Astrocyte (in vitro differentiated cells and primary cell): ENCODE measurements at regions not wholly inside any gene's neighbourhood (a gene's known extent, or its start where the extent isn't known, plus 50 kb on each side); places are given as distances from the start of the nearest gene placed in this dataset.

ENCODE experiments used
- DNase-seq: peaks from one replicate; pipeline ENCODE4 v3.0.0-alpha.2; 2010; ENCODE audit warnings: low read depth
- FAIRE-seq: peaks from 2 replicates; lab custom pipeline; 2011; peaks lifted over from hg19 to GRCh38; lab: Jason Lieb, UNC
- H2AFZ ChIP-seq: 2 replicates; pipeline ENCODE4 v1.6.0; 2012; ENCODE audit warnings: low read depth, low read length, inconsistent platforms
- H3K27ac ChIP-seq: 2 replicates; pipeline ENCODE4 v1.5.1; 2011; ENCODE audit warnings: low read depth, low read length, inconsistent platforms
- H3K27me3 ChIP-seq: 2 replicates; pipeline ENCODE4 v1.6.0; 2011; ENCODE audit warnings: low read length, inconsistent platforms; ENCODE audit not compliant: insufficient read depth
- H3K36me3 ChIP-seq: 2 replicates; pipeline ENCODE4 v1.5.1; 2011; ENCODE audit warnings: low read length, inconsistent platforms; ENCODE audit not compliant: insufficient read depth
- H3K4me1 ChIP-seq: 2 replicates; pipeline ENCODE4 v1.5.1; 2011; ENCODE audit warnings: low read length, inconsistent platforms; ENCODE audit not compliant: insufficient read depth
- H3K4me2 ChIP-seq: 2 replicates; pipeline ENCODE4 v1.6.0; 2012; ENCODE audit warnings: low read length, inconsistent platforms
- H3K4me3 ChIP-seq: 2 replicates; pipeline ENCODE4 v1.5.1; 2011; ENCODE audit warnings: low read depth, mild to moderate bottlenecking, low read length, inconsistent platforms; ENCODE audit not compliant: insufficient read depth
- H3K79me2 ChIP-seq: 2 replicates; pipeline ENCODE4 v1.6.0; 2012; ENCODE audit warnings: mild to moderate bottlenecking, low read length, inconsistent platforms; ENCODE audit not compliant: insufficient read depth
- H3K9ac ChIP-seq: 2 replicates; pipeline ENCODE4 v1.6.0; 2012; ENCODE audit warnings: mild to moderate bottlenecking, low read length, inconsistent platforms
- H3K9me3 ChIP-seq: 2 replicates; pipeline ENCODE4 v1.5.1; 2012; ENCODE audit warnings: low read depth, mild to moderate bottlenecking, low read length, inconsistent platforms; ENCODE audit not compliant: insufficient read depth
- H4K20me1 ChIP-seq: 2 replicates; pipeline ENCODE4 v1.6.0; 2012; ENCODE audit warnings: low read length, inconsistent platforms; ENCODE audit not compliant: insufficient read depth
- H3K27ac Mint-ChIP-seq: one replicate; pipeline ENCODE4 v1.8.0; 2021; ENCODE audit warnings: mild to moderate bottlenecking, mixed read lengths; ENCODE audit not compliant: unreplicated experiment
- H3K27me3 Mint-ChIP-seq: one replicate; pipeline ENCODE4 v1.8.0; 2021; ENCODE audit warnings: low read depth, mixed read lengths; ENCODE audit not compliant: unreplicated experiment
- H3K36me3 Mint-ChIP-seq: one replicate; pipeline ENCODE4 v1.8.0; 2021; ENCODE audit warnings: low read depth, mixed read lengths; ENCODE audit not compliant: unreplicated experiment
- H3K4me1 Mint-ChIP-seq: one replicate; pipeline ENCODE4 v1.8.0; 2021; ENCODE audit warnings: low read depth, mixed read lengths; ENCODE audit not compliant: unreplicated experiment
- H3K4me3 Mint-ChIP-seq: one replicate; pipeline ENCODE4 v1.8.0; 2021; ENCODE audit warnings: mild to moderate bottlenecking, moderate library complexity, mixed read lengths; ENCODE audit not compliant: unreplicated experiment
- H3K9me3 Mint-ChIP-seq: one replicate; pipeline ENCODE4 v1.8.0; 2021; ENCODE audit warnings: mild to moderate bottlenecking, mixed read lengths; ENCODE audit not compliant: unreplicated experiment
- EZH2 ChIP-seq: IDR thresholded peaks from 2 replicates; pipeline ENCODE4 v1.6.1; 2012; ENCODE audit warnings: mild to moderate bottlenecking, low read length, inconsistent platforms; ENCODE audit not compliant: insufficient read depth
- TF ChIP-seq, protein P1 (sequence below): IDR thresholded peaks from 2 replicates; pipeline ENCODE4 v1.5.1; 2011; ENCODE audit warnings: low read depth, mild to moderate bottlenecking, inconsistent platforms, low read length, moderate library complexity; ENCODE audit not compliant: insufficient read depth

DNA sequence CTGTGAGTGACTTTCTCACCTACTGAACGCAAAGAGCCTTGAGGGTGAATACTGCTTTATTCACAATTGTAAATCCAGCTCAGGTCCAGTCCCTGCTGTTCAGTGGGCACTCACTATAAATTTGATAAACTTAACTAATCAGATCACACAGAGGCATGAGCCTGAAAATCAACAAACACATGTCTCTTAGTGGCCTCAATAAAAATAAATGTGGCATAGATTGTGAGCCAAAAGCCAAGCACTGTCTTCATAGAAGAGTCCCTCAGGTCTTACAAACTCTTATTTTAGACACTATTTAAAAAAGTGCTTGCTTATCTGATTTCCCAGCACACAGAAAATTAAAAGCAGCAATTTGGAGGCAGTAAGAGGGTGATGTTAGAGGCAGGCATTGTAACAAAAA, 957.7 kb downstream of the SLITRK5 start:
- Histone ChIP-seq H3K36me3 (no peaks in the 10 kb centered on the region), H3K9ac (no peak overlapping the region), H3K4me2 (no peak overlapping the region), H3K27ac (no peak overlapping the region), H3K79me2 (no peaks in the 10 kb centered on the region), H3K9me3 (no peaks in the 10 kb centered on the region), H2AFZ (no peak overlapping the region), H3K27me3 (no peaks in the 10 kb centered on the region), H4K20me1 (no peaks in the 10 kb centered on the region), H3K4me3 (no peak overlapping the region), H3K4me1 (no peaks in the 10 kb centered on the region)
- no peaks in the 10 kb centered on the region for H3K4me1 Mint-ChIP-seq
- H3K27ac Mint-ChIP-seq, result no peak overlapping the region
- FAIRE-seq (no peak), DNase-seq (no peak)
- TF ChIP-seq, protein P1, sequence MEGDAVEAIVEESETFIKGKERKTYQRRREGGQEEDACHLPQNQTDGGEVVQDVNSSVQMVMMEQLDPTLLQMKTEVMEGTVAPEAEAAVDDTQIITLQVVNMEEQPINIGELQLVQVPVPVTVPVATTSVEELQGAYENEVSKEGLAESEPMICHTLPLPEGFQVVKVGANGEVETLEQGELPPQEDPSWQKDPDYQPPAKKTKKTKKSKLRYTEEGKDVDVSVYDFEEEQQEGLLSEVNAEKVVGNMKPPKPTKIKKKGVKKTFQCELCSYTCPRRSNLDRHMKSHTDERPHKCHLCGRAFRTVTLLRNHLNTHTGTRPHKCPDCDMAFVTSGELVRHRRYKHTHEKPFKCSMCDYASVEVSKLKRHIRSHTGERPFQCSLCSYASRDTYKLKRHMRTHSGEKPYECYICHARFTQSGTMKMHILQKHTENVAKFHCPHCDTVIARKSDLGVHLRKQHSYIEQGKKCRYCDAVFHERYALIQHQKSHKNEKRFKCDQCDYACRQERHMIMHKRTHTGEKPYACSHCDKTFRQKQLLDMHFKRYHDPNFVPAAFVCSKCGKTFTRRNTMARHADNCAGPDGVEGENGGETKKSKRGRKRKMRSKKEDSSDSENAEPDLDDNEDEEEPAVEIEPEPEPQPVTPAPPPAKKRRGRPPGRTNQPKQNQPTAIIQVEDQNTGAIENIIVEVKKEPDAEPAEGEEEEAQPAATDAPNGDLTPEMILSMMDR, result no peak
- no peak for TF ChIP-seq EZH2
- H3K36me3 Mint-ChIP-seq, result no peaks in the 10 kb centered on the region
- H3K4me3 Mint-ChIP-seq, result no peak overlapping the region
- H3K9me3 Mint-ChIP-seq, result peaks cover 2% of the 10 kb centered on the region
- H3K27me3 Mint-ChIP-seq, result no peaks in the 10 kb centered on the region

DNA sequence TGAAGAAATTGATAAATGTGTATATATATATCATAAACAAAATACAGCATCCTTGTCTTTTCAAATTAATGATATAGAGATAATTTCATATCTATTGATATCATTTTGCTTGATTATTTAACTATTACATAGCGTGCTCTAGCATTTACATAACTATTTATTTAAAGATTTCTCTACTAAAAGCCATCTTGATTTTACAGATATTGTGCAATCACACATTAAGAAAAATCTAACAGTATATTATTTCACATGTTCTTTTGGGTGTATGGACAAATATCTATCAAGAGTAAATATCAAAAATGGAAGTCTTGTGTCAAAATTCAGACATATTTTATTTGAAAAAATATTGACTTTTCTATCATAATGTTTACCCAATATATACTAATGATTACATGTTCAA, 966.8 kb downstream of the SLITRK5 start:
- Histone ChIP-seq H3K9me3 (peaks cover under 1% of the 10 kb centered on the region), H2AFZ (no peak overlapping the region), H3K79me2 (no peaks in the 10 kb centered on the region), H3K27me3 (no peaks in the 10 kb centered on the region), H3K4me1 (no peaks in the 10 kb centered on the region), H3K4me2 (no peak overlapping the region), H3K9ac (no peak overlapping the region), H3K27ac (no peak overlapping the region), H3K4me3 (no peak overlapping the region), H4K20me1 (no peaks in the 10 kb centered on the region), H3K36me3 (no peaks in the 10 kb centered on the region)
- Mint-ChIP-seq H3K27ac (no peak overlapping the region), H3K4me1 (no peaks in the 10 kb centered on the region), H3K9me3 (no peaks in the 10 kb centered on the region), H3K4me3 (no peak overlapping the region), H3K36me3 (no peaks in the 10 kb centered on the region), H3K27me3 (no peaks in the 10 kb centered on the region)
- TF ChIP-seq, protein P1, result no peak
- TF ChIP-seq EZH2, result no peak
- DNase-seq (no peak), FAIRE-seq (no peak)

DNA sequence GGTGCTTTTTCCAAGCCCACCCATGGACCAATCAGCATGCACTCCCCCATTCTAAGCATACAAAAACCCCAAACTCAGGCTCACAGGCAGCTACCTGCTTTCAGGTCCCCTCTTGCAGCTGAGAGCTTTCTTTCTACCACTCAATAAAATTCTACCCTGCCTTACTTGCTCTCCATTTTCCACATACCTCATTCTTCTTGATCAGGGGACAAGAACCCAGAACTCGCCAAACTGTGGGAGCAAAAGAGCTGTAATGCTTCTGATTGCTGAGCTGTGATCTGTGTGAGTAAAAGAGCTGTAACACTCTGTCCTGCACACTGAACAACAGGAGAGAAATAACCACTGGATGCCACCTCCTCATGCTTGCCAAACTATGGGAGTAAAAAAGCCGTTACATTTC, 972.1 kb downstream of the SLITRK5 start:
- H3K4me2 ChIP-seq, result no peak overlapping the region
- H2AFZ ChIP-seq, result no peak overlapping the region
- no peaks in the 10 kb centered on the region for H3K79me2 ChIP-seq
- DNase-seq (no peak), FAIRE-seq (no peak)
- H3K9me3 ChIP-seq, result peaks cover 5% of the 10 kb centered on the region
- H4K20me1 ChIP-seq, result no peaks in the 10 kb centered on the region
- no peaks in the 10 kb centered on the region for H3K27me3 ChIP-seq
- no peaks in the 10 kb centered on the region for H3K27me3 Mint-ChIP-seq
- H3K27ac Mint-ChIP-seq, result no peak overlapping the region
- peaks cover 4% of the 10 kb centered on the region for H3K9me3 Mint-ChIP-seq
- TF ChIP-seq, protein P1, result no peak
- TF ChIP-seq EZH2, result no peak
- H3K4me1 ChIP-seq, result no peaks in the 10 kb centered on the region
- H3K4me3 ChIP-seq, result no peak overlapping the region
- H3K36me3 Mint-ChIP-seq, result no peaks in the 10 kb centered on the region
- no peaks in the 10 kb centered on the region for H3K4me1 Mint-ChIP-seq
- no peak overlapping the region for H3K4me3 Mint-ChIP-seq
- no peaks in the 10 kb centered on the region for H3K36me3 ChIP-seq
- no peak overlapping the region for H3K27ac ChIP-seq
- H3K9ac ChIP-seq, result no peak overlapping the region
